AG20443 (cell line): ENCODE measurements at regions not wholly inside any gene's neighbourhood (a gene's known extent, or its start where the extent isn't known, plus 50 kb on each side); places are given as distances from the start of the nearest gene placed in this dataset.

ENCODE experiments used
- DNase-seq: peaks from one replicate; pipeline ENCODE4 v3.0.0; 2012; ENCODE audit warnings: low spot score, mixed read lengths

GRCh38 chr14:84532016-84532415 is 997.9 kb upstream of the FLRT2 start:
- no peak for DNase-seq

- DNase-seq: no peak
Observed at GRCh38 chr14:84533181-84533725, 996.7 kb upstream of the FLRT2 start.

GRCh38 chr14:84533791-84534190 is 996.2 kb upstream of the FLRT2 start:
- no peak for DNase-seq

- no peak for DNase-seq
Observed at GRCh38 chr14:84535484-84535883, 994.5 kb upstream of the FLRT2 start.

GRCh38 chr14:84535976-84536375 is 994.0 kb upstream of the FLRT2 start:
- DNase-seq: no peak

GRCh38 chr14:84541018-84541417 is 988.9 kb upstream of the FLRT2 start:
- no peak for DNase-seq

GRCh38 chr14:84543859-84544258 is 986.1 kb upstream of the FLRT2 start:
- DNase-seq: no peak

GRCh38 chr14:84544486-84545131 is 985.3 kb upstream of the FLRT2 start:
- no peak for DNase-seq

- no peak for DNase-seq
Observed at GRCh38 chr14:84546236-84546635, 983.7 kb upstream of the FLRT2 start.

GRCh38 chr14:84554136-84554535 is 975.8 kb upstream of the FLRT2 start:
- no peak for DNase-seq

- no peak for DNase-seq
Observed at GRCh38 chr14:84555493-84555892, 974.5 kb upstream of the FLRT2 start.

GRCh38 chr14:84566109-84566508 is 963.8 kb upstream of the FLRT2 start:
- DNase-seq: no peak

- DNase-seq: no peak
Observed at GRCh38 chr14:84575681-84576080, 954.3 kb upstream of the FLRT2 start.

- no peak for DNase-seq
Observed at GRCh38 chr14:84579292-84579691, 950.7 kb upstream of the FLRT2 start.

GRCh38 chr14:84581041-84581440 is 948.9 kb upstream of the FLRT2 start:
- DNase-seq: no peak

- no peak for DNase-seq
Observed at GRCh38 chr14:84584511-84584910, 945.4 kb upstream of the FLRT2 start.

- DNase-seq: no peak
Observed at GRCh38 chr14:84591827-84592445, 938.0 kb upstream of the FLRT2 start.

- no peak for DNase-seq
Observed at GRCh38 chr14:84592770-84593169, 937.2 kb upstream of the FLRT2 start.

GRCh38 chr14:84610086-84610485 is 919.9 kb upstream of the FLRT2 start:
- DNase-seq: no peak

GRCh38 chr14:84622357-84622756 is 907.6 kb upstream of the FLRT2 start:
- no peak for DNase-seq

- DNase-seq: no peak
Observed at GRCh38 chr14:84643446-84643845, 886.5 kb upstream of the FLRT2 start.

GRCh38 chr14:84646786-84647500 is 883.0 kb upstream of the FLRT2 start:
- no peak for DNase-seq

- DNase-seq: no peak
Observed at GRCh38 chr14:84655014-84655413, 874.9 kb upstream of the FLRT2 start.
